Stimulated activated CD8-positive, alpha-beta memory T cell treated with anti-CD3 and anti-CD28 coated beads, Interleukin-12 subunit alpha, Interleukin-12 subunit beta, amount 100 ng/mL, for 4 hours (primary cell): ENCODE measurements at regions not wholly inside any gene's neighbourhood (a gene's known extent, or its start where the extent isn't known, plus 50 kb on each side); places are given as distances from the start of the nearest gene placed in this dataset.

Experiments used
- DNase-seq: peaks from one replicate; pipeline ENCODE4 v3.0.0-alpha.2; 2020; ENCODE audit warnings: low read depth

- no peak for DNase-seq
These were observed 306.5 kb downstream of the AJAP1 start for GRCh38 chr1:4960782-4961475.

DNA sequence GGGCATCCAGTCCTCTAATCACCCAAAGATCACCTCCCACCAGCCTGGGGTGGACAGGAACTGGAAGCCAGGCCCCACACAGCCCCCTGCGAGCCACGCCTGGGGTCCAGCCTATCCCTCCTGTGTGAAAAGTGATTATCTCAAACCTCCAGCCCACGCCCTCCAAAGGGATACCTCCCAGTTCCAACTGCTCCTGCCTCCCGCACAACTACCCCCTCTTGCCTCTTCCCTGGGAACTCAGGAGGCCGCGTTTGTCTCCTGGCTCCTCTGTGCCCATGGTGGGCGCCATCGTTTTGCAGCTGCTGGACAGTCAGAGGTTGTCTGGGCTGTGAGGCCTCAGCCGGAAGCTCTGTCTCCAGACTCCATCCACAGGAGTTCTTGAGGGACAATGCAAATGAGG lies 305.9 kb downstream of the AJAP1 start:
- DNase-seq: no peak

- DNase-seq: no peak
These were observed 304.8 kb downstream of the AJAP1 start for GRCh38 chr1:4959216-4959615.

DNA sequence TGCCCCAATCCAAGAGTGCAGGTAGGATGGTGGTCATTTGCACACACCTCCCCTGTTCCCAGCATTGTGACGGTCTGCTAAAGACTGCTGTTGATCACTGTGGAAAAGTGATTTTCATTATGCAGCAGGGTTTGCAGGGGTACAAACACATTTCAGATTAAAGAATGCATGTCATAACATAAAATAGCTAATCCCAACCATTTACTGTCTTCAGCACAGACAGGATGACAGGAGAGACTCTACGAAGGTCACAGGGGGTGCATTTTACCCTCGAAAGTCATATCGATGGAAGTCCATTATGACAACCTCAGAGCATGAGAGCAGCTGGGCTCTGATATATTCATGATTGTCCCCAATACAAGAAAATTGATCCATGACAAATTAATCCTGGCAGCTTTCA lies 302.6 kb downstream of the AJAP1 start:
- no peak for DNase-seq

- no peak for DNase-seq
These were observed 300.0 kb downstream of the AJAP1 start for GRCh38 chr1:4954392-4954791.

DNA sequence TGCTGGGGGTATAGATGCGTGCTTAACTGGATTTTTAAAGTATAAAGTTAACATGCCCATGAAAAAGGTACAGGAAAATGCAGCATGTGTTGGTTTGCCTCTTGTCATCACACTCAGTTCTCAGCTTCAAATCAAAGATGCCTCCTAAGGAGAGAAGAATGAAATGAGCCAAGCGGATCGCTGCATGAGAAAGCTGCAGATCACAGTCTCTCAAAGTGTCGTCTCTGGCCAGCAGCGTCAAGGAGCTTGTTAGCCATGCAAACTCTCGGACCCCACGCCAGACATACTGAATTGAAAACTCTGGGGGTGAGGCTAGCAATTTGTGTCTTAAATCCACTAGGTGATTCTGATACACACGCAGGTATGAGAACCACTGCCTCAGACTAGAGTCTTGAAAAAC lies 297.2 kb downstream of the AJAP1 start:
- no peak for DNase-seq

- no peak for DNase-seq
These were observed 291.9 kb downstream of the AJAP1 start for GRCh38 chr1:4946343-4946742.

DNA sequence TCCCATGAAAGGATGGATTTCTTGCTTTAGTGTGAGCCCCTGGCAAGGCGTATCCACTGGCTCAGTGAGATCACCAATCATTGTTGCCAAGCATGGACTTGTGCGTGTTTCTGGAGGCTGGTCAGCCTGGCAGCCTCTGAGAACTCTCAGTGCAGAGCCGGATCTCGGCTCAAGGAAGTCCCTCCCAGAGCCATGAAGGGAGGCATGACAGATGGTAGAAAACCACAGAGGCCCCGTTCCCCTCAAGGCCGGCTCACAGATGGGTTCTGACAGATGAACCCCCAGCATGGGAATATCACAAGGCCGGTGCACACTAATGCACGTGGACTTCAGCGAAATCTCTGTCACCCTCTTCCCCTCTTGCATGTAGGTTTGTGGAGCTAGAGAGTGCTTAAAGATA lies 290.5 kb downstream of the AJAP1 start:
- DNase-seq: no peak

DNA sequence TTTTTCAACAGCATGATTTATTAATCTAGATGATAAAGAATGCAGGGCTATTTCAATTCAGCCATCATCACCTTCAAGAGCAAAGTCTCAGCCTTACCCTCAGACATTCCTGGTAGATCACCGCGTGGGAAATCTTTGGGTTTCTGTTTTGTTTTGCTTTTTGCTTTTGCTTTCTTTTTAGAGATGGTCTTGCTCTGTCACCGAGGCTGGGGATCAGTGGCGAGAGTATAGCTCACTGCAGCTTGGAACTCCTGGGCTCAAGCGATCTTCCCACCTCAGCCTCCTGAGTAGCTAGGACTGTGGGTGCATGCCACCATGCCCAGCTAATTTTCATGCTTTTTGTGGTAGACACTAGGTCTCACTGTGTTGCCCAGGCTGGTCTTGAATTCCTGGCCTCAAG lies 289.7 kb downstream of the AJAP1 start:
- no peak for DNase-seq

DNA sequence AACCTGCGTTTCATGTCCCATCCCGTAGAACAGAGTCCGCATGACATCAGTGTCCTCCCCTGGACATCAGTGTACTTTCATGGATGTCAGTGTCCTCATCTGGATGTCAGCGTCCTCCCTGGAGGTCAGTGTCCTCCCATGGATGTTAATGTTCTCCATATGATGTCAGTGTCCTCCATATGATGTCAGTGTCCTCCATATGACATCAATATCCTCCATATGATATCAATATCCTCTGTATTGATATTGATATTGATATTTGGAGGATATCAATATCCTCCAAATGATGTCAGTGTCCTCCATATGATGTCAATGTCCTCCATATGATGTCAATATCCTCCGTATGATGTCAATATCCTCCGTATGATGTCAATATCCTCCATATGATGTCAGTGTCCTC lies 284.9 kb downstream of the AJAP1 start:
- DNase-seq: no peak

DNA sequence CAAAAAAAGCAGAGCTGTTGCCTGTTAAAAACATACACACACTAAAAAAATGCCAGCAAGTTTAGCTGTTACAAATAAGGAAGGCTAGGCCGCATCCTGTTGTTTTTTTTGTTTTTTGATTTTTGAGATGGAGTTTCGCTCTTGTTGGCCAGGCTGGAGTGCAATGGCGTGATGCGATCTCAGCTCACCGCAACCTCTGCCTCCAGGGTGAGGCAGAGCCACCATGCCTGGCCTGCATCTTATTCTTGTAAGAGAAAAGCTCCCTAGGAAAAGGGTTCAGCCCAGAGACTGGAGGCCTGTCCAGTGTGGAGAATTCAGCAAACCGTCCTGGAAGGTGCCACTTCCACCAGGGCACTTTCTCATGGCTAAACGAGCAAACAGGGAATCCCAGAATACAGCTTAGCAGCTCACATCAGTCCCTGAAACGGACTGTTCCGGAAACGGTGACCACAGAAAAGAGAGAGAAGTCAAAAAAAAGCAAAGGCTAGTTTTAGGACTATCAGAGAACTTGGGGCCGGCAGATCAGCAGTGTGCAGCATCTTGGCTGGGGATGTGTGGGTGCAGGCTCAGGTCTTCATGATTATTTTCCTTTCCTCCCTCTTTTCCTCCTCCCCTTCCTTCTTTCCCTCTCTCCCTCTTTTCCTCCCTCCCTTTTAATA lies 283.6 kb downstream of the AJAP1 start:
- DNase-seq: no peak

- no peak for DNase-seq
These were observed 281.4 kb downstream of the AJAP1 start for GRCh38 chr1:4935807-4936206.

GRCh38 chr1:4933232-4933631 lies 278.8 kb downstream of the AJAP1 start:
- DNase-seq: no peak

DNA sequence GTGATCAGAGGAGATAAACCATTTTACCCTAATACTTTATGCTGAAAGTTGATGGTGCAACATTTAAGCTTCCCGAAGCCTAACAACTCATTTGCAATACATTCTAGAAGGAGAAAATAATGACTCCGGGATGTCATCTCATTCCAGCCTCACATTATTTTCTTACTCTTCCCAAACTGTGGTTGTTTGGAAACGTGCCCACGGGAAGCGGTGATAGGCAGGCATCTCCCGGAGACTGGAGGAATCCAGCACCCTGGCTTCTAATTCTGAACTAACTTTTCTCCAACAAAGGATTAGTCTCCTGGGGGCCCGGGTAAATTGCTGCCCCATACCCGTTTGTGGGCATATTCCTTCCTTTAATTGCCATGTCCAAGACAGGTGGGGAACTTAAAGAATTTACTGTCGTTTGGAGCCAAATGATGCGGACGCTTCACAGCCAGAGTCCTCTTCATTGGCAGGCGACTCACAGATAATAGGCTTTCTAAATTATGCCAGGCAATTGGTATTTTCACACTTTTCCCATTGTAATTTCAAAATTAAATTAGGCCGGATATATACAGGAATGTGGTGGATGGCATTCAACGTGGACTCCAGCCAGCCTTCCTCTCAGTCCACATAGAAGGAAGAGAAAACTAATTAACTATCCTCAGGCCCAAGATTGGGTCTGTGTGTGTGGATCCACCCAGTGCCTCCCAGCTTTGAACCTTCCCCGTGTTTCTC lies 278.1 kb downstream of the AJAP1 start:
- no peak for DNase-seq

- no peak for DNase-seq
These were observed 277.1 kb downstream of the AJAP1 start for GRCh38 chr1:4931486-4931885.

GRCh38 chr1:4928186-4928585 lies 273.8 kb downstream of the AJAP1 start:
- DNase-seq: no peak

DNA sequence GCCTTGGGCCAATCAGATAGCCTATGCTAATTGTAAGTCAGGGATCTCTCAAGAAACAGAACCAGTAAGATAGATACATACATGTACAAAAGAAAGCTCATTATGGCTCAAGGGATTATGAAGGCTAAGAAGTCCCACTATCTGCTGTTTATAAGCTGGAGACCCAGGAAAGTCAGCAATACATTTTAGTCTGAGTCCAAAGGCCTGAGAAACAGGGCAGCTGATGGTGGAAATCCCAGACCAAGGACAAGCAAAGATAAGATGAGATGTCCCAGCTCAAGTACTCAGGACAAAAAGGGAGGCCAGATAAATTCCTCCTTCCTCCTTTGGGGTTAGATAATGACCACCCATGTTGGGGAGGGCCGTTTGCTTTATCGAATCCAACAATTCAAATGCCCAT lies 269.9 kb downstream of the AJAP1 start:
- DNase-seq: no peak

DNA sequence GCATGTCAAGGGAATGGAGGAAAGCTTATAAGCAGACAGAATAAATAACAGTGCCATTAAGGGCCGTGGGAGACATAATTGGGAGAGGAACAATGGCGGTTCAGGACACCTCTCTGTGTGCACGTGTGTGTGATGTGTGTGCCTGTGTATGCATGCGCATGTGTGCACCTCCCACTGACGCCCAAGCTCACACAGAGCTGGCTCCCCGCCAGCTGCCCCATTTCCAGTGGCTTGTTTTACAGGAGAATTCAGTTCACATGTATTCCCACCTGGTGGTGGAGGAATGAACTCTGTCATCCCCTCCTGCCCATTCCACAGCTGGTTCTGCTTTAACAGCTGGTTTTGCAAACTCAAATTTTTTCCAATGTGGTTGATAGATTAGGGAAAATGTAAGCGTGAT lies 262.2 kb downstream of the AJAP1 start:
- no peak for DNase-seq

DNA sequence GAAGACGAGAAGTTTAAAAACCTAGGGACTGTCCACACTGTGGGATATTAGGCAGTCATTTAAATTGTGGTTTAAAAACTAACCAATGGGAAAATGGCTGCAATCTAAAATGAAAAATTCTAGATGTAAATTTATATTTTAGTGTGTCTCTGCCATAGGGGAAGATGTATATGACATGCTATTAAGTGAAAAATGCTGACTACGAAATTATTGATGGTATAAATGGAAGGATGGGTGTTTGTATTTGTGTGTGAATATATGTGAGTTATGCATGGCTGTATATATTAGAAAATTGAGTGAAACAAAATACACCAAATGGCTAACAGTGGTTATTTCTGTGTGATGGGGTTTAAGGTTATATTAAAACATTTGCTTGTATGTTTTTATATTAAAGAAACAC lies 260.7 kb downstream of the AJAP1 start:
- no peak for DNase-seq

DNA sequence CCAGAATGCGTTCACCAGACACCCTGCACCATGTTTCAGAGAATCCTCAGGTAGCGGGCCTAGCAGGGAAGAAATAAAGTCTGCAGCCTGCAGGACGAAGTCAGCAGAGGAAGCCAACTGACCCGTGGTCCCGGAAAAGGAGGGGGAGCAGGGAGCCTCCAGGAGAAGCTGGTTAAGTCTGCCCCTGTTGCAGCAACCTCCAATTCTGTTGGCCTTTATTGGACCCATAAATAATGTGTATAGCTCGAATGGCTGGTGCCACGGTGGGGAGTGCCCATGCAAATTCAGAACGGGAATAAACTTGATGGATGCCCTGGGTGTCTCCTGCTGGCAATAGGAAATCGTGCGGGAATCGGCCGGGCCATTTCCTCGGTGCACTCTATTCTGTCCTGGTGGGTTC lies 254.1 kb downstream of the AJAP1 start:
- DNase-seq: no peak

DNA sequence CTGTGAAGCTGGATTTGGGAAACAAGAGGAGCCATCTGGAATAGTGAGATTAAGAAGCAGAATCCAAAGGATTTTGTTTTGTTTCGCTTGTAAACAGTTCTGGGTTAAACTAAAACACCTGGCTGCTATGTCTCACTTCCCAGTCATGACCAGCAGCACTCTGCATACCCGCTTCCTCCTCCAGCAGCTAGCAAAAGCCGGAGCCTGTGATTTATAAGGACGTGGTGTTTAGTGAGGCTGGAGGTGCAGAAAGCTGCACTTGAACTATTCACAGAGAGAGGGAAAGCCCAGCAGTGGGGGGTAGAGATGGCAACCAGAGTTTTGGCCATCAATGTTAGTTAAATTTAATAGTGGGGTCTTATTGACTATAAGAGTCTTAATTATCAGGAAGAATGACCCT lies 240.2 kb downstream of the AJAP1 start:
- no peak for DNase-seq

DNA sequence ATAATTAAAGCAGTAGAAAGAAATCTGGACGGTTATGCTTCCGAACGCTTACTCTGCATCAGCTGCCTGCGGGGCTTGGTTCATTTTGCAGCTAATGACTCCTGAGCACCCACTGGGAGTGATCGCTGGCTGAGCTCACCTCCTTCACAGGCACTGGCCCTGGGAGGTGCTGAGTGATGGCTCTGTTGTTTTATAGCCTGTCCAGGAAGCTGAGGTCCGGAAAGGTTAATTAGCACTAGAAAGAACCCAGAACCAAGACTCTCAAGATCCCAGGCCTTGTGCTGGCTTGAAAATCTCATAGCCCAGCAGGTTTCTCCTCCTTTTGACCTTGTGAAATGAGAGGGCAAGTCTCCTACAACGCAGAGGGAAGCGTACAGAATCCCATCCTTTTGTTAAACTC lies 226.2 kb downstream of the AJAP1 start:
- no peak for DNase-seq

DNA sequence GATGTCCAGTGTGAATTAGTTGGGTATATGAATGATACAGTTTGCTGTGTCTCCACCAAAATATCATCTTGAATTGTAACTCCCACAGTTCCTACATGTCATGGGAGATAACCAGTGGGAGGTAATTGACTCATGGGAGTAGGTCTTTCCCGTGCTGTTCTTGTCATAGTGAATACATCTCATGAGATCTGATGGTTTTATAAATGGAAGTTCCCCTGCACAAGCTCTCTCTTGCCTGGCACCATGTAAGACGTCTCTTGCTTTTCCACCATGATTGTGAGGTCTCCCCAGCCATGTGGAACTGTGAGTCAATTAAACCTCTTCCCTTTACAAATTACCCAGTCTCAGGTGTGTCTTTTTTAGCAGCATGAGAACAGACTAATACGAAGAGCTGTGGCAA lies 223.0 kb downstream of the AJAP1 start:
- no peak for DNase-seq

DNA sequence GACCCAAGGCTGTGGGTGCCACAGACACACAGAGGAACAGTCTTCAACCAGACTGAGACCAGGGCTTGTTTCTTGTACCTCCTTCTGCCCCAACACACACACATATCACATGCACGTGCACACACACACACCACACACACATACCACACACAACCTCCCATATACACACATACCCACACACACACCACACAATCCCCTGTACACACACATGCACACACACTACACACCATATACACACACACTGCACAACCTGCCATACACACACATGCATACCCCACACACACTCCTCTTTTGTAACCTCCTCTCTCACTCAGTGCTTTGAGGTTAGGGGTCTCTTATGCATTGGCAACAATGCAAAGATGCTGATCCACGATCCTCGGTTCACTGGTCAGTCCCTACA lies 217.0 kb downstream of the AJAP1 start:
- DNase-seq: no peak
